Ectodermal cell (in vitro differentiated cells): ENCODE measurements at regions not wholly inside any gene's neighbourhood (a gene's known extent, or its start where the extent isn't known, plus 50 kb on each side); places are given as distances from the start of the nearest gene placed in this dataset.
"Not testable (repeated sequence)": the region's sequence is repeated elsewhere in the genome, so short reads cannot be mapped to it uniquely, and the experiment has no call there.

Experiments
- H3K27ac ChIP-seq: 2 replicates; pipeline ENCODE4 v1.7.0; 2013; ENCODE audit warnings: mild to moderate bottlenecking, low read depth, low read length; ENCODE audit not compliant: insufficient read depth, poor library complexity, severe bottlenecking
- H3K27me3 ChIP-seq: 2 replicates; pipeline ENCODE4 v1.7.0; 2013; ENCODE audit warnings: mild to moderate bottlenecking, low read length; ENCODE audit not compliant: insufficient read depth, control insufficient read depth, poor library complexity, severe bottlenecking
- H3K36me3 ChIP-seq: one replicate; pipeline ENCODE4 v1.7.0; 2013; ENCODE audit warnings: low read length; ENCODE audit not compliant: control insufficient read depth, insufficient read depth
- H3K4me1 ChIP-seq: one replicate; pipeline ENCODE4 v1.7.0; 2013; ENCODE audit warnings: low read length; ENCODE audit not compliant: control insufficient read depth, insufficient read depth
- H3K4me3 ChIP-seq: 2 replicates; pipeline ENCODE4 v1.7.0; 2013; ENCODE audit warnings: low read depth, low read length, control low read depth; ENCODE audit not compliant: insufficient read depth
- H3K9me3 ChIP-seq: 2 replicates; pipeline ENCODE4 v1.7.0; 2013; ENCODE audit warnings: mild to moderate bottlenecking, low read length, moderate library complexity; ENCODE audit not compliant: control insufficient read depth
- WGBS, 2 experiments: methylation state at CpG; one replicate each; pipeline ENCODE4 v1.1.7; 2013; ENCODE audit warnings: missing lambda C conversion rate in 2 of 2; 5-methylcytosine and 5-hydroxymethylcytosine counted together

DNA sequence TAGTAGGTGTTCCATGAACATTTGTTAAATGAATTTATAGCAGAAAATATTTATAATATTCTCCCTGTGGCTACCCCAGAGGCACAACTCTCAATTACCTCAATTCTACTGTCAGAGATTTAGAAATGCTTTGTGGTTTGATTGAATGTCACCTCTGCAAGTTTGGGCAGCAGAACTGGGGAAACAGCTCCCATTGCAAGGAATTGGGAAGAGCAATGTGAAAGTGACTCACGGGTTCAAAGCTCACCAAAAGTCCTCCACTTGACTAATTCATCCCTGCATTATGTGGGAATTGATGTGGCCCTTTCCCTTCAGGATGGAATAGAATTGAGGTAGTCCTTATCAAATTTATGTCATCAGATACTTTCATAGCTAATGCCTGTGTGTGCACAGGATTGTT, 562.7 kb downstream of the MFSD1 start:
- no peak overlapping the region for H3K27ac ChIP-seq
- H3K27me3 ChIP-seq = no peaks in the 10 kb centered on the region
- WGBS, 2 experiments = 88 to 100% methylated on average over 1 of the region's 1 CpG
- no peak overlapping the region for H3K4me3 ChIP-seq
- no peaks in the 10 kb centered on the region for H3K9me3 ChIP-seq
- H3K4me1 ChIP-seq = no peaks in the 10 kb centered on the region
- H3K36me3 ChIP-seq = no peaks in the 10 kb centered on the region

DNA sequence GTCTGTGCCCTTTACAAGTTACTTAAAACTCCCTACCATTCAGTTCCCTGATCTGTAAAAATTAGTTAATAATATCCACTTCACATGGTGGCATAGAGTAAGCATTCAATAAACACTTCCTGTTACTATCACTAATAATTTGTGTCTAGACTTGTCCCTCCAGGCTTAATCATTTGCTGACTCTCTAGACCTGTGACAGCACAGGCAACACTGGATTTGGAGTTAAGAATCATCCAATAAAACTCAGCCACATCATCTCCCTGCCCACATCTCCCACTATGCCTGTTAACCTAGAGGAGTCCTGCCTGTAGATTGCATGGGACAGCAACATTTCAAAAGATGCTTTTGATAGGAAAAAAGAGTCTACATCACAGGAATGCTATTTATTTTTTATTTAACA, 564.6 kb downstream of the MFSD1 start:
- Histone ChIP-seq H3K27me3 (no peaks in the 10 kb centered on the region), H3K27ac (no peak overlapping the region), H3K36me3 (no peaks in the 10 kb centered on the region), H3K4me3 (no peak overlapping the region), H3K4me1 (no peaks in the 10 kb centered on the region), H3K9me3 (no peaks in the 10 kb centered on the region)

DNA sequence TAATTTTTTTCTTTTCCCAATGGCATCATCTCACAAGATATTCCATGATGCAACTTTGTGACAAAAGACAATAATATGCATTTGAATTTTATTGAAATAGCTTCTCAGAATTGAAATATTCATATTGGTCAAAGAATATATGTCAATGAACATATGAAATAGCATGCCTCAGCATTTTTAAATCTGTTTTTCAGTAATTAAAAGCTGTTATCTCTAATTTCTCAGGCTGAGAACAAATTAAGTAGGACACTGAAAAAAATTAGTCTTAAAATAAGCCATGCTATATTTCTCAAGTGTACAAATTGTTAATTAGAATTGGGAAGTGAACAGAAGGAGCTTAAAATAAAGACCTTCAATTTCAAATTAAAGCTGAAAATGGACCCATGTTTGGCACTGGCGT, 570.1 kb downstream of the MFSD1 start:
- H3K4me1 ChIP-seq = no peaks in the 10 kb centered on the region
- 86 to 100% methylated on average over 1 of the region's 1 CpG for WGBS, 2 experiments
- H3K4me3 ChIP-seq = no peak overlapping the region
- H3K36me3 ChIP-seq = no peaks in the 10 kb centered on the region
- no peaks in the 10 kb centered on the region for H3K9me3 ChIP-seq
- no peaks in the 10 kb centered on the region for H3K27me3 ChIP-seq
- H3K27ac ChIP-seq = no peak overlapping the region

DNA sequence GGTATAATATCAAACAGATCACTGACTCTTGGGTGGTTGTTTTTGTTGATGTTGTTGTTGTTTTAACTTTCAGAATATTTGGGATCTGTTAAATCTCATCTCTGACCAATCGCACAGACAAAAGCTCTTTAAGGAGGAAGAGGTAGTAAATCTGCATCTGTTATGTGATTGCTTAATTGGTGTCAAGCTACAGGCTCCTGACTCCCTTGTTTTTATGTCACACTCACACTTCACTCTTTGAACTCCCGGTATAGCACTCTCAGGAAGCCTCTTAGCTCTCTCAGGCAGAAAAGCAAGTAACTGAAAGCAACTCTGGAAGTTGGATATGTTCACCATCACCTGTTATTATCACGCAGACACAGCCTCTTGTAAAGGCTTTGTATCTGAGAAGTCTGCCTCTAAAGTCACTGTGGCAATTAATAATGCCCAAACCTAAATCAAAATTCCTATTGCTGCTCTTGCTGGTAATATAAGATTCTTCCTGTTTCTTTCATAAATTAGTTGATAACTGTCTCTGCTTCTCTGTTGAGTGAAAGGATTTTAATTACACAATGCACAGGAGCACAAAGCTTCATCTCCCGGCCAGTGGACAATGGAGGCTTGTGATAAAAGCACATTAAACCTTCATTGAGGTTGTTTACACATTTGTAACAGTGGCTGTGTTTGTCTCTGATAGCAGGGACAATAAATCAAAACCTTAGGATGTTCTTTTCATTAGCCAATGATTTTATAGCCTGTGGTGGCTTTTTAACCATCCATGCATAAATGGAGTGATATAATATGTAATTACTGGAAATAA, 576.7 kb downstream of the MFSD1 start:
- H3K36me3 ChIP-seq = no peaks in the 10 kb centered on the region
- no peak overlapping the region for H3K27ac ChIP-seq
- H3K4me1 ChIP-seq = no peaks in the 10 kb centered on the region
- WGBS, 2 experiments = 80 to 87% methylated on average over 4 of the region's 4 CpGs
- H3K9me3 ChIP-seq = no peaks in the 10 kb centered on the region
- H3K4me3 ChIP-seq = no peak overlapping the region
- H3K27me3 ChIP-seq = no peaks in the 10 kb centered on the region

DNA sequence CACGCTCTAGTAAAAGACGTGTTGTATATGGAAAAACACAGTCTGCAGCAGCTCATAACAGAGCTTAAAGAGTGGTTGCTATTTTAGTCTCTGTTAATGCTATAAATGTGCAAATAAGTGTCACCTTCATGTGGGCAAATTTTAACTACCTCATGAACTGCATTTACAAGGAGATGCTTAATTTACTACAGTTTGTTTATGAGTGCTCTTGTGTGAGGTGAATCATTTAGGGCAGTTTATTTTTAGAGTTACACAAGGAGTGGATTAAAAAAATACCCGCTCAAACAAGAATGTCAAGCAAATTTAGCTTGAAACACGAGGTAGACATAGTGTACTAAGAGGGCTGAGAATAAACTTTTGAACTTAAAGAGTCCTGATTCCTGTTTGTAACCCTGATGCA, 579.0 kb downstream of the MFSD1 start:
- H3K4me1 ChIP-seq = no peaks in the 10 kb centered on the region
- H3K9me3 ChIP-seq = no peaks in the 10 kb centered on the region
- H3K27ac ChIP-seq = no peak overlapping the region
- H3K4me3 ChIP-seq = no peak overlapping the region
- no peaks in the 10 kb centered on the region for H3K27me3 ChIP-seq
- no peaks in the 10 kb centered on the region for H3K36me3 ChIP-seq
- 93 to 98% methylated on average over 4 of the region's 4 CpGs for WGBS, 2 experiments

DNA sequence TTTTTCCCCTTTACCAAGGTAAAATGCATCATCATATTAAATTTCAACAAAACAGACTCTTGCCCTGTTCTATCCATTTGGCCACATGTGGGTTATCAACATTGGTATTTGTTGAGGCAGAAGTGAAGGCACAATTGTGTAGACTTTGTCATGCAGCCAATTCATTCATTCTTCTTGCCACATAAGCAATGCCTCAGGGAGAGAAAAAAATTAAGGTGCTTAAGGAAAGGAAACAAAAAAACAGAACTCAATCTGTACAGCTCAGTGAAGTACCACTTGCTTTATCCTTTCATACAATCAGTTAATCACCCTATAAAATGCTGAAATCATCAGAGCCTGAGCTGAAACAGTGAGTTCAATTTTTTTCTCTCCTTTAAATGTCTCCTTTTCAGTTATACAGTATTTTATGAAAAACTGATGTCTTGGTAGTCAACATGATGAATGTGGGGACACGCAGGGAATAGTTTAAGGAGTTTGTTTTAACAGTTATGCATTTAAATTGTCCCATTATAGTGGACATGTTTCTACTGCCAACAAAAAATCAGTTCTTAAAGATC, 588.9 kb downstream of the MFSD1 start:
- Histone ChIP-seq H3K27ac (no peak overlapping the region), H3K4me1 (no peaks in the 10 kb centered on the region), H3K4me3 (no peak overlapping the region), H3K27me3 (no peaks in the 10 kb centered on the region), H3K9me3 (no peaks in the 10 kb centered on the region), H3K36me3 (no peaks in the 10 kb centered on the region)
- WGBS, 2 experiments = no CpG with 5 or more reads among the region's 1 CpG

DNA sequence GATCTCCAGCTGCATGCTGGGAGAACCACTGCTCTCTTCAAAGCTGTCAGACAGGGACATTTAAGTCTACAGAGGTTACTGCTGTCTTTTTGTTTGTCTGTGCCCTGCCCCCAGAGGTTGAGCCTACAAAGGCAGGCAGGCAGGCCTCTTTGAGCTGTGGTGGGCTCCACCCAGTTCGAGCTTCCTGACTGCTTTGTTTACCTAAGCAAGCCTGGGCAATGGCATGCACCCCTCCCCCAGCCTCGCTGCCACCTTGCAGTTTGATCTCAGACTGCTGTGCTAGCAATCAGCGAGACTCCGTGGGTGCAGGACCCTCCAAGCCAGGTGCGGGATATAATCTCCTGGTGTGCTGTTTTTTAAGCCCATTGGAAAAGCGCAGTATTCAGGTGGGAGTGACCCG, 591.0 kb upstream of the IL12A start:
- not testable (repeated sequence) for H3K27ac ChIP-seq, H3K9me3 ChIP-seq, H3K4me1 ChIP-seq, H3K36me3 ChIP-seq, H3K27me3 ChIP-seq, H3K4me3 ChIP-seq
- WGBS, 2 experiments = 71 to 83% methylated on average over 5 to 6 of the region's 7 CpGs

DNA sequence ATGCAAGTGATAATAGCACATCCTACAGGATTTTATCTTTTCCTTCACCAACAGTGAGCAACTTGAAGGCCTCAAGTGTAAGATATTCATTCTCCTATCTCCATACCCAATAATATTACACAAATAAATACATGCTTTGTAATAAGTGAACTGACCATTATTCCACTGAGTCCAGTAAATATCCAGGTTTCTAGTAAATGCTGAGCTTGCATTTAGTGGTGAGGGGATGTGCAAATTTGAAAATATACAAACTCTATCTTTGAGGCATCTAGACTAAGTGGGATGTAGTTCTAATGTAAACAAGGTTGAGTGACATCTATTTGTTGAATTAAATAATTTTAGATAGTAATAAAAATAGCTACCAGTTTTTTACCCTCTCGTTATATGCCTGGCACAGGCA, 587.6 kb upstream of the IL12A start:
- Histone ChIP-seq H3K9me3 (no peaks in the 10 kb centered on the region), H3K27me3 (no peaks in the 10 kb centered on the region), H3K4me1 (no peaks in the 10 kb centered on the region), H3K4me3 (no peak overlapping the region), H3K27ac (no peak overlapping the region), H3K36me3 (no peaks in the 10 kb centered on the region)
- no CpG with 5 or more reads among the region's 1 CpG for WGBS, 2 experiments

DNA sequence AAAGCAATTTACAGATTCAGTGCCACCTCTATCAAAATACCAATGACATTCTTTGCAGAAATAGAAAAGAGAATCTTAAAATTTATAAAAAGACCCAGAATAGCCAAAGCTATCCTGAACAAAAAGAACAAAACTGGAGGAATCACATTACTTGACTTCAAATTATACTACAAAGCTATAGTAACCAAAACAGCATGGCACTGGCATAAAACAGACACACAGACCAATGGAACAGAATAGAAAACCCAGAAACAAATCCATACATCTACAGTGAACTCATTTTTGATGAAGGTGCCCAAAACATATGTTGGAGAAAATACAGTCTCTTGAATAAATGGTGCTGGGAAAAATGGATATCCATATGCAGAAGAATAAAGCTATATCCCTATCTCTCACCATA, 578.9 kb upstream of the IL12A start:
- not testable (repeated sequence) for H3K4me1 ChIP-seq, H3K4me3 ChIP-seq, H3K27me3 ChIP-seq, H3K9me3 ChIP-seq, H3K36me3 ChIP-seq, H3K27ac ChIP-seq

DNA sequence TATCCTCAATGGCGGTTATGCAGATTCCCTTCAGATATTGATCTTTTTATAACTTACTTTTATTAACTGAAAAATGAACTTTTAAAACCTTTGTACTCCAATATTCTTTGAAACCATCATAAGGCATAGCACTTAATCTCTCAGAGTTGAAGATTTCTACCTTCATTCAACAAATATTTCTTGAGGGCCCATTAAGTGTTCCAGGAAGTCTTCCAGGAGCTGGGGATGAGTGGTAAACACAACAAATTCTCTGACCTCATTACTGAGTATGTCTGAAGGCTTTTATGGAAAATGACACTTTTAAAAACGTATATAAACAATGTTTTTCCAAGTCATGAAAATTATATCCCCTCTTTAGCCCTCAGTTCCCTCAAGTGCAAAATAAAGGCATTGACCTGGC, 575.3 kb upstream of the IL12A start:
- Histone ChIP-seq H3K27me3 (no peaks in the 10 kb centered on the region), H3K4me3 (no peak overlapping the region), H3K36me3 (no peaks in the 10 kb centered on the region), H3K27ac (no peak overlapping the region), H3K4me1 (no peaks in the 10 kb centered on the region), H3K9me3 (no peaks in the 10 kb centered on the region)
- 88 to 97% methylated on average over 2 of the region's 2 CpGs for WGBS, 2 experiments

DNA sequence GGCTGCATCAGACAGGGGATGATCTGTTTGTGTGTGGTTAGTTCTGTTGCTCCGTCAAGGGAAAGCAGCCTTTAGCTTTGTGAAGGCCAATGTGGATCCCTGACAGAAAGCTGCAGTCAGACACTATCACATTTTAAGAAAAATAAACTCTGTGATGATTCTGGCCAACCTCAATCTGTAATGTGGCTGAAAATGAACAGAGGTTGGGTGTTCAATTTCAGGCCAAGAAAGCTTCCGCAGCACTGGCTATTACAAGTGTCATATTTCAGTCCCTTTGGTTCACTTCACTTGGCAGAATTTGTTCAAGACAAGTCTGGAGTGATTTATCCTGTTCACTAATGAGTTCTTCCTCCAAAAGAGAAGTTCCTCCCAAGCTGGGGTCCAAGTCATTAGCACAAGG, 571.8 kb upstream of the IL12A start:
- H3K36me3 ChIP-seq = no peaks in the 10 kb centered on the region
- H3K27me3 ChIP-seq = no peaks in the 10 kb centered on the region
- WGBS, 2 experiments = 87 to 94% methylated on average over 1 to 2 of the region's 2 CpGs
- no peaks in the 10 kb centered on the region for H3K4me1 ChIP-seq
- no peaks in the 10 kb centered on the region for H3K9me3 ChIP-seq
- H3K4me3 ChIP-seq = no peak overlapping the region
- no peak overlapping the region for H3K27ac ChIP-seq
